GM12878 (cell line): ENCODE measurements at regions not wholly inside any gene's neighbourhood (a gene's known extent, or its start where the extent isn't known, plus 50 kb on each side); places are given as distances from the start of the nearest gene placed in this dataset.

Experiments
- ATAC-seq: fragments of 200-7000 bp; cut with Tn5 transposase; 3 replicates; pipeline ENCODE4 v1.9.1; 2020; ENCODE audit warnings: mild to moderate bottlenecking, moderate library complexity
- BruUV-seq: library from RNA; stranded (reverse); fragments of 400-500 nt; replicated peaks from 2 replicates; lab custom pipeline; 2021; lab: Mats Ljungman, UMichigan
- CTCF ChIA-PET: fragments of 300-600 bp; sonication (Branson Sonifier 250); formaldehyde crosslinking; extraction: SDS; loops from one replicate; lab custom pipeline; 2021; ENCODE audit warnings: inconsistent platforms; lab: Yijun Ruan, JAX
- POLR2A ChIA-PET: fragments of 350-600 bp; formaldehyde crosslinking; extraction: SDS; loops from one replicate; lab custom pipeline; 2021; ENCODE audit warnings: inconsistent platforms; lab: Charles Lee
- RAD21 ChIA-PET: fragments of 300-600 bp; sonication (Branson Sonifier 250); formaldehyde crosslinking; loops from one replicate; lab custom pipeline; 2023; ENCODE audit warnings: antibody characterized with exemption; ENCODE audit not compliant: unreplicated experiment; lab: Charles Lee
- SMC1A ChIA-PET: fragments of 300-600 bp; sonication (Branson Sonifier 250); formaldehyde crosslinking; loops from one replicate; lab custom pipeline; 2023; ENCODE audit not compliant: unreplicated experiment, uncharacterized antibody; lab: Charles Lee
- DNase-seq: peaks from one replicate; pipeline ENCODE4 v3.0.0-alpha.2; 2011; ENCODE audit warnings: low read depth, low spot score
- FAIRE-seq: peaks from 3 replicates; lab custom pipeline; 2011; peaks lifted over from hg19 to GRCh38; lab: Jason Lieb, UNC
- H2AFZ ChIP-seq: 2 replicates; pipeline ENCODE4 v1.6.0; 2011; ENCODE audit warnings: low read depth, low read length, control low read depth; ENCODE audit not compliant: control insufficient read depth
- H3K27ac ChIP-seq: 2 replicates; pipeline ENCODE4 v1.5.1; 2011; ENCODE audit warnings: control low read depth; ENCODE audit not compliant: control insufficient read depth, insufficient read depth
- H3K27me3 ChIP-seq, 2 experiments: replicated peaks in 1 of 2; 2 replicates each; pipeline versions ENCODE4 v1.6.0 to v1.6.1; 2011; ENCODE audit warnings: low read length in 1 of 2; ENCODE audit not compliant: control insufficient read depth in 2 of 2, insufficient read depth in 2 of 2
- H3K36me3 ChIP-seq, 2 experiments: 2 replicates each; pipeline ENCODE4 v1.5.1; 2011; ENCODE audit warnings: low read length in 1 of 2; ENCODE audit not compliant: control insufficient read depth in 2 of 2, insufficient read depth in 2 of 2
- H3K4me1 ChIP-seq: 2 replicates; pipeline ENCODE4 v1.6.1; 2011; ENCODE audit warnings: mild to moderate bottlenecking, low read length, moderate library complexity, mixed read lengths; ENCODE audit not compliant: control insufficient read depth, insufficient read depth
- H3K4me2 ChIP-seq: 2 replicates; pipeline ENCODE4 v1.6.0; 2011; ENCODE audit warnings: control low read depth; ENCODE audit not compliant: control insufficient read depth, insufficient read depth
- H3K4me3 ChIP-seq: fragments of 200-600 bp; sonication (generic); 2 replicates; pipeline ENCODE4 v1.5.1; 2016
- H3K79me2 ChIP-seq: 2 replicates; pipeline ENCODE4 v1.6.0; 2011; ENCODE audit warnings: low read length; ENCODE audit not compliant: control insufficient read depth, insufficient read depth
- H3K9ac ChIP-seq: 2 replicates; pipeline ENCODE4 v1.8.0; 2011; ENCODE audit warnings: low read length, control low read depth, mixed read lengths; ENCODE audit not compliant: control insufficient read depth, insufficient read depth
- H3K9me3 ChIP-seq: replicated peaks from 3 replicates; pipeline ENCODE4 v1.5.1; 2011; ENCODE audit warnings: mild to moderate bottlenecking, low read length; ENCODE audit not compliant: control insufficient read depth, insufficient read depth
- H4K20me1 ChIP-seq: 2 replicates; pipeline ENCODE4 v1.6.0; 2011; ENCODE audit not compliant: control insufficient read depth, insufficient read depth
- ATF3 ChIP-seq: IDR thresholded peaks from 2 replicates; pipeline ENCODE4 v1.6.1; 2011; ENCODE audit warnings: low read depth, mild to moderate bottlenecking, low read length, moderate library complexity, borderline replicate concordance; ENCODE audit errors: extremely low read depth
- CHD1 ChIP-seq: IDR thresholded peaks from 2 replicates; pipeline ENCODE4 v1.6.1; 2012; ENCODE audit warnings: low read depth, low read length, improper control_type of control experiment
- CREM ChIP-seq: IDR thresholded peaks from 2 replicates; pipeline ENCODE4 v1.6.1; 2014; ENCODE audit warnings: antibody characterized with exemption, low read depth
- CTCF ChIP-seq, 3 experiments: IDR thresholded peaks in 2 of 3; conservative IDR thresholded peaks in 1 of 3; 2 replicates each; pipeline ENCODE4 v1.5.1; 2011; ENCODE audit warnings: low read depth in 3 of 3, low read length in 3 of 3, mild to moderate bottlenecking in 3 of 3, control low read depth in 2 of 3, moderate library complexity in 2 of 3, inconsistent platforms in 1 of 3, mixed read lengths in 1 of 3; ENCODE audit not compliant: control insufficient read depth in 2 of 3, insufficient read depth in 1 of 3; ENCODE audit errors: extremely low read depth in 1 of 3
- HCFC1 ChIP-seq: fragments of 150-350 bp; IDR thresholded peaks from 2 replicates; pipeline ENCODE4 v1.6.1; 2014; ENCODE audit warnings: low read length
- IRF3 ChIP-seq: fragments of 450-650 bp; IDR thresholded peaks from 2 replicates; pipeline ENCODE4 v1.6.1; 2014; ENCODE audit warnings: mild to moderate bottlenecking
- IRF5 ChIP-seq: fragments of 450-650 bp; IDR thresholded peaks from 2 replicates; pipeline ENCODE4 v1.6.1; 2017; ENCODE audit warnings: borderline replicate concordance
- MAX ChIP-seq: IDR thresholded peaks from 2 replicates; pipeline ENCODE4 v1.6.1; 2012; ENCODE audit warnings: low read depth, low read length, improper control_type of control experiment
- MXI1 ChIP-seq: fragments of 150-350 bp; IDR thresholded peaks from 2 replicates; pipeline ENCODE4 v1.6.1; 2011; ENCODE audit warnings: low read depth, mild to moderate bottlenecking, inconsistent platforms, low read length, improper control_type of control experiment
- NFIC ChIP-seq: IDR thresholded peaks from 2 replicates; pipeline ENCODE4 v1.6.1; 2012; ENCODE audit warnings: low read depth, mild to moderate bottlenecking, inconsistent platforms, low read length, moderate library complexity
- REST ChIP-seq: IDR thresholded peaks from 2 replicates; pipeline ENCODE4 v1.6.1; 2012; ENCODE audit warnings: mild to moderate bottlenecking, low read depth, low read length
- SPI1 ChIP-seq: IDR thresholded peaks from 2 replicates; pipeline ENCODE4 v1.6.1; 2011; ENCODE audit warnings: low read depth, mild to moderate bottlenecking, low read length, moderate library complexity, borderline replicate concordance; ENCODE audit not compliant: insufficient read depth
- TAF1 ChIP-seq: IDR thresholded peaks from 2 replicates; pipeline ENCODE4 v1.6.1; 2011; ENCODE audit warnings: mild to moderate bottlenecking, low read depth, low read length, borderline replicate concordance
- ZNF384 ChIP-seq: IDR thresholded peaks from 2 replicates; pipeline ENCODE4 v1.6.1; 2012; ENCODE audit warnings: low read depth, mild to moderate bottlenecking, low read length, improper control_type of control experiment, borderline replicate concordance
- WGBS: methylation state at CpG from one replicate; pipeline ENCODE4 v1.1.6; 2016; ENCODE audit warnings: low lambda C conversion rate; ENCODE audit not compliant: insufficient replicate concordance, insufficient coverage; ENCODE audit errors: missing lambda C conversion rate; 5-methylcytosine and 5-hydroxymethylcytosine counted together
- in situ Hi-C: fragments of 300-500 bp; cut with MboI; formaldehyde crosslinking; loops from 9 replicates; pipeline ENCODE4 v1.14.3; 2018; ENCODE audit warnings: mixed read lengths
- intact Hi-C: fragments of 100-400 bp; cut with micrococcal nuclease; formaldehyde crosslinking; loops from one replicate; pipeline ENCODE4 v1.14.2; 2022; ENCODE audit not compliant: unreplicated experiment

GRCh38 chr13:78382491-78382890 is 220.9 kb downstream of the POU4F1 start (continued):
- TF ChIP-seq CTCF (IDR thresholded peaks at IDR 0.05 in 2 of 3, conservative IDR thresholded peaks at IDR 0.05 in 1 of 3; ENCODE audit: control insufficient read depth in 2 of 3, extremely low read depth in 1 of 3, insufficient read depth in 1 of 3, low read depth in 3 of 3, low read length in 3 of 3) (no peak), ATF3 (no peak), NFIC (no peak)

- FAIRE-seq (no peak), DNase-seq (no peak), ATAC-seq (no peak)
- H3K36me3 ChIP-seq, result no peaks in the 10 kb centered on the region
- H3K27ac ChIP-seq, result no peak overlapping the region
- ChIA-PET CTCF (no interaction called here), POLR2A (no interaction called here), SMC1A (no interaction called here), RAD21 (no interaction called here)
- no peak overlapping the region for H3K9ac ChIP-seq
- no peak overlapping the region for H2AFZ ChIP-seq
- WGBS, result 22% methylated on average over 4 of the region's 4 CpGs
- H3K79me2 ChIP-seq, result no peaks in the 10 kb centered on the region
- in situ Hi-C loops (no loop called here), intact Hi-C loops (no loop called here)
- H3K9me3 ChIP-seq, result no peaks in the 10 kb centered on the region
- H3K27me3 ChIP-seq, result no peaks in the 10 kb centered on the region
- H3K4me3 ChIP-seq, result no peak overlapping the region
- H3K4me1 ChIP-seq, result no peaks in the 10 kb centered on the region
- no peaks in the 10 kb centered on the region for H4K20me1 ChIP-seq
- BruUV-seq, result no TSS peak
- H3K4me2 ChIP-seq, result no peak overlapping the region
- no peak for TF ChIP-seq CHD1
- no peak for TF ChIP-seq SPI1
- no peak for TF ChIP-seq REST
- no peak for TF ChIP-seq IRF5
- TF ChIP-seq MXI1, result no peak
- no peak for TF ChIP-seq ZNF384
- no peak for TF ChIP-seq IRF3
- no peak for TF ChIP-seq TAF1
- no peak for TF ChIP-seq CREM
- TF ChIP-seq HCFC1, result no peak
- no peak for TF ChIP-seq MAX
Observed at GRCh38 chr13:78376822-78377221, 226.5 kb downstream of the POU4F1 start.
